NCI-H460 (cell line): ENCODE measurements at regions not wholly inside any gene's neighbourhood (a gene's known extent, or its start where the extent isn't known, plus 50 kb on each side); places are given as distances from the start of the nearest gene placed in this dataset.
"Not testable (repeated sequence)": the region's sequence is repeated elsewhere in the genome, so short reads cannot be mapped to it uniquely, and the experiment has no call there.

ENCODE experiments used
- DNase-seq: peaks from one replicate; pipeline ENCODE4 v3.0.0-alpha.2; 2016; ENCODE audit warnings: low read depth; ENCODE audit errors: extremely low read depth

- DNase-seq: peak; percentile 97
Observed at GRCh38 chr2:7694076-7694985, 777.1 kb downstream of the RNF144A start.

- not testable (repeated sequence) for DNase-seq
Observed at GRCh38 chr2:7696556-7696955, 779.3 kb downstream of the RNF144A start.

DNA sequence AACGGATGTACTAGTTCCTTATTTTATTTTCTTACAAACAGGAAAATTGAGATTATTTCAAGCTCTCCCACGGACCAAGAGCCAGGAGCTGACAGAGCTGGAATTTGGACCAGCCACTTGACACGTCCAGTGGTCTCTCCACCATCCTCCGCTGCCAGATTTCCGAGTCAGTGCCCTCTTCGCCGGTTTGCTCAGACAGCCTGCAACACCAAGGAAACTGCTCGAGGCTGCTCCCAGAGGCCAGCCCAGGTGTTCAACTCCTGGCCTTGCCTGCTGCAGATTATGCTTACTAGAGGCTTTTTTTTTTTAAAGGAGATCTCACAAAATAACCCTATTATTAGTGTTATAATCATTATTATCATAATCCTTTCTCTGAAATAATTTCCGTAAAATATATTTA, 779.8 kb downstream of the RNF144A start:
- DNase-seq: no peak

- DNase-seq: no peak
Observed at GRCh38 chr2:7701791-7702190, 784.6 kb downstream of the RNF144A start.

GRCh38 chr2:7703048-7703447, 785.8 kb downstream of the RNF144A start:
- no peak for DNase-seq

DNA sequence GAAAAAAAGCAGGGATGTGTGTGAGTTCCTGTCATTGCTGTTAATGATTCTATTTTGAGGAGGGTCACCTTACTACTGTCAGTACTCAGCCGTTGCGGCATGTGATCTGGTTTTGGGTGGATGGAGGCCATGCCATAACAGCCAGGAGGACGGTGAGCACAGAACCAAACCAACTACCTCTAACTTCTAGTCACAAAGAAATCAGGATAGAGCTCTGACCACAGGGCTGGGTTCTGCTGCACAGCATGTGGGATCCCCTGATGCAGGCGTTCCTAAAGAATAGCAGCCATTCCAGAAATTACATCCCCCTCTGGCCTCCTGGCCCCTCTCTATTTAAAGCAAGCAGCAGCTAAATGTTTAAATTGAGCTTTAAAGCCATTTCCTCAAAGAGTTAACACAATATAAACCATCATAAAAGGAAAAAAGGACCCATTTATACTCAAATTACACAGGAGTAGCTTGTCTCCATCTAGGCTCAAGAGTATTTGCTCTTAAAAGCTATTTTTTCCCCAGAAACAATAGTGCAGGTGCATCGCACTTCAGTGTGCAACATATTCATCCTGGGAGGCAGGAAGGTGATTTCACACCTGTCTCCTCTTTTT, 786.4 kb downstream of the RNF144A start:
- no peak for DNase-seq

DNA sequence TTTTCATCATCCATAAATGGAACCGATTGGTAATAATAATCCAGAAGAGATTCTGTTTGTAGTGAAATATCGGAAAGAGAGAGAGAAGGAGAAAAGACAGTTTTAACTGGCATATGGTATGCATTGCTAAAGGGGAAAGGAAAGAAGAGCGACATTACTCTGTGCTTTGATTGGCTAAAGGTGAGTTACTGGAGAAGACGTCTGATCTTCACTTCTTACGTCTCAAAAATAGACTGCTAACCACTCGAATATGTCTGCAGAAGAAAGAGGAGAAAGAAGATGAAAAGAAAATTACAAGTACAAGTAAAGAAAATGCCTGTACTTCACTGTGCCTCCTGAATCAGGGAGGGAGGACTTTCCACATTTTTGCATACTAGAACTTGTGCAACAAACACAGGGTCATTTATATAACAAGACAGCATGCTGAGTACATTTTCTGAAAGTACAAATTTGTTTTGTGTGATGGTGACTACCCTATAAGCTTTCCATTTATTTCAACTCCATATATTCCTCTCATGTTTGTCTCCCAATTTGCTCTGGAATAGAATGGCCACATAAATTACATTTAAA, 787.2 kb downstream of the RNF144A start:
- no peak for DNase-seq

DNA sequence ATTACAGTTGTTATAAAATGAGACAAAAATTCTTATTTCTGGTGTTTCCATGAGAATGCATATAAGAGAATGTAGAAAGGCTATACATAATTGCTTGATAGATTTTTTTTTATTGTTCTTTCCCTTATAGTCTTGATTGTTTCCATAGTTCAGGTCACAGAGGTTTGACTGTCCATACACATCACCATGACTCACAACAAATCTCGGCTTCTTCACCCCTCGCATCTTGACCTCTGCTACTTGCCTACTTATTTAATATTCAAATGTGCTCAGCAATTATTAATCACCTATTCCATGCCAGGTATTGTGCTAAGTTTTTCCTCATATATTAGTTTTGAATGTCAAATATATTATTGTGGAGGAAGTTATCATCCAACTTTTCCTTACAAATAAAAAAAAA, 789.6 kb downstream of the RNF144A start:
- DNase-seq: no peak

- peak; percentile 15 for DNase-seq
Observed at GRCh38 chr2:7707723-7708122, 790.5 kb downstream of the RNF144A start.

GRCh38 chr2:7709907-7710306, 792.7 kb downstream of the RNF144A start:
- no peak for DNase-seq

DNA sequence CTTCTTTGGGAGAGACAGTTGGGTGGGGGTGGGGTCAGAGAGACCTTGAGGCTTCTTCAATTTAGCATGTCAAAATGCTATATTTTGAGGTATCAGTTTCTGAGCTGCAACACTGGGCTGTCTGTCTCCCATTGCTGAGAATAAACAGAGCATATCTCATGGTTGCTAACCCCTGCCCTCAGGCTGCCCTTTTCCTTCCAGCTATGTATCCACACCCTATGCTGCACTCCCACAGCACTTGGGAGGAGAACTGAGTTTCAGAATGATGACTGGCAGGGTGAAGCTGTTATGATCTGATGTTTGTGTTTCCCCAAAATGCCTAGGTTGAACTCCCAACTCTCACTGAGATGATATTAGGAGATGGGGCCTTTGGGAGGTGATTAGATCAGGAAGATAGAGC, 794.0 kb downstream of the RNF144A start:
- no peak for DNase-seq

DNA sequence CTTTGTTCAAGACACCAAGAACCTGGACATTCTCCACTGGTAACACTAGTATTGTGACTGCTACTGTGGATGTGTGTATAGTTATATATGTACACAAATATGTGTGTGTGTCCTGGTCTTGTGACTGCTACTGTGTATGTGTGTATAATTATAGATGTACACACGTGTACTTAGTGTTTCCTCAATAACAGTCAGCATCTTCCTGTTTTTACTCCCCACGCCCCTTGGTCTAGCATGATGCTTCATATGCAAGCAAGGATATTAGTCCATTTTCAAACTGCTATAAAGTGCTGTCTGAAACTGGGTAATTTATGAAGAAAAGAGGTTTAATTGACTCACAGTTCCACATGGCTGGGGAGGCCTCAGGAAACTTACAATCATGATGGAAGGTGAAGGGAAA, 802.7 kb downstream of the RNF144A start:
- DNase-seq: no peak

DNA sequence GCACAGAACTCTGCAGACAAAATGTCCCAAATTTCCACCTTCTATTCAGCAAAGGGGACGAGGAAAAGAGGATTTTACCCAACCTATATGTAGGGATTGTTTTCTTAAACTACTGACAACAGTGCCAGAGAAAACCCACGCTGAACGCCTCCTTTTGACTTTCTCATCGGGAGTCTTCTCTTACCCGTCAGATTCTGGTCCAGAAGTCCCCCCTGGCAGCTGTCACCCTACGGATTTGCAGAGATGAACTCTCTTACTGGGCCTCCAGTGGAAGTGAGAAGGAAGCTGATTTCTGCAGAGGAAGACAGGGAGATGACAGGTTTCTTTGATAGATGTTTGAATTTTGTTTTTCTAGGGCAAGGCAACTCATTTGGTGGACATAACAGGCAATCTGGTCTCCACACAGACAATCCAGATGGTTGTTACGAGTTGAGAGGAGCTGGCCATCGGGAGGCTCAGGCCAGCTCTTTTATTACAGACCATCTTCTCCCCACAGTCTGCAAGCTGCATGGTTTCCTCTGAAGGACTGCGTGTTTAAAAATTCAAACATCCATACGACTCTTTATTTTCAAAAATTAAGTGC, 804.3 kb downstream of the RNF144A start:
- DNase-seq: no peak

- no peak for DNase-seq
Observed at GRCh38 chr2:7722212-7722910, 805.1 kb downstream of the RNF144A start.

GRCh38 chr2:7724336-7724735, 807.1 kb downstream of the RNF144A start:
- no peak for DNase-seq

GRCh38 chr2:7725171-7725849, 808.1 kb downstream of the RNF144A start:
- DNase-seq: no peak

GRCh38 chr2:7725850-7726242, 808.6 kb downstream of the RNF144A start:
- DNase-seq: no peak

GRCh38 chr2:7726989-7727388, 809.8 kb downstream of the RNF144A start:
- DNase-seq: no peak

GRCh38 chr2:7728388-7728787, 811.2 kb downstream of the RNF144A start:
- no peak for DNase-seq

GRCh38 chr2:7730449-7730848, 813.2 kb downstream of the RNF144A start:
- DNase-seq: no peak
